Islet of Langerhans (tissue), 1 donor: ENCODE measurements at regions not wholly inside any gene's neighbourhood (a gene's known extent, or its start where the extent isn't known, plus 50 kb on each side); places are given as distances from the start of the nearest gene placed in this dataset.

Experiments
- FAIRE-seq: peaks from one replicate; lab custom pipeline; 2011; peaks lifted over from hg19 to GRCh38; lab: Jason Lieb, UNC

DNA sequence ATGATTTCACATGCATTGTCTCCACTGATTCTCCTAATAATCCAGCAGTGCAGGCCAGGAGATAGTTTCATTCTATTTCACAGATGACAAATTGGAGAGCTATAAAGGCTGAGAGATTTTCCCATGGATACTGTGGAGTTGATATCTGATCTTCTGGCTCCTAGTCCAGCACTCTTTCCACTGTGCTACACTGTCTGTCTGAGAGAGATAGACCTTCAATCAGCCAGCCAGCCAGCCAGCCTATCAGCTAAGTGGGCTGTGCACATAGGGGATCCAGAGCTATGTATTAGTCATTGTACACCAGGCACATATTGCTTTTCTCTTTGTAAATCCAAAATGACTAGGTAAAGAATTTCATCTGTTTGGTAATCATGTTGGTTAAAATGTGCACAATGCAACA lies 91.8 kb upstream of the ATP2B1 start:
- FAIRE-seq: no peak

GRCh38 chr12:89799316-89799715 lies 90.7 kb upstream of the ATP2B1 start:
- no peak for FAIRE-seq

DNA sequence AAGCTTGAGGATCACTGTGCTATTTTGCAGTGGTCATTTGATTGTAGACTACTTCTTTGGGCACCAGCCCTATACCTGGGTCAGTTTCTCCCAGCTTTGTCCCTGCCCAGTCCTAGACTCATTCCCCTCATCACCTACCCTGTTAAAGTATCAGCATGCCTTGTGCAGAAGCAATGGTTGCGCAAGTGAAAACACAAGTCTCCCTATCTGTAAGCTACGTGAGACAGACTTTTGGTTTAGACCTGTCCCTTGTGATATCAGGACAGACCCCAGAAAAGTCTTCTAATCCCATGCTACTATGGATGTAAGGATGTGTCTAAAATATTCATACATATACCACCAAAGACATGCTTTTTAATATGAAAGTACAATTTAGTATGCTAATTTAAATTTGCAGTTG lies 88.8 kb upstream of the ATP2B1 start:
- no peak for FAIRE-seq

- no peak for FAIRE-seq
Measured at GRCh38 chr12:89796798-89797382, 88.3 kb upstream of the ATP2B1 start.

GRCh38 chr12:89793946-89794345 lies 85.3 kb upstream of the ATP2B1 start:
- FAIRE-seq: no peak

- no peak for FAIRE-seq
Measured at GRCh38 chr12:89791286-89791685, 82.6 kb upstream of the ATP2B1 start.

- FAIRE-seq: no peak
Measured at GRCh38 chr12:89789862-89790261, 81.2 kb upstream of the ATP2B1 start.

DNA sequence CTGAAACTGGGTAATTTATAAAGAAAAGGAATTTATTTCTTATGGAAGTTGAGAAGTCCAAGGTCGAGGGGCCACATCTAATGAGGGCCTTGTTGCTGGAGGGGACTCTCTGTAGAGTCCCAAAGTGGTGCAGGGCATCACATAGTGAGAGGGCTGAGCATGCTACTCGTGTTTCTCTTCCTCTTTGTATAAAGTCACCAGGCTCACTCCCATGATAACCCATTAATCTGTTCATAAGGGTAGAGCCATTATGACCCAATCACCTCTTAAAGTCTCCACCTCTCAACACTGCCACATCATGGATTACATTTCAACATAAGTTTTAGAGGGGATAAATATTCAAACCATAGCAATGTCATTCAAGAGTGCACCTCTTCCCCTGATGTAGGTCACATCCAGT lies 79.1 kb upstream of the ATP2B1 start:
- FAIRE-seq: no peak

DNA sequence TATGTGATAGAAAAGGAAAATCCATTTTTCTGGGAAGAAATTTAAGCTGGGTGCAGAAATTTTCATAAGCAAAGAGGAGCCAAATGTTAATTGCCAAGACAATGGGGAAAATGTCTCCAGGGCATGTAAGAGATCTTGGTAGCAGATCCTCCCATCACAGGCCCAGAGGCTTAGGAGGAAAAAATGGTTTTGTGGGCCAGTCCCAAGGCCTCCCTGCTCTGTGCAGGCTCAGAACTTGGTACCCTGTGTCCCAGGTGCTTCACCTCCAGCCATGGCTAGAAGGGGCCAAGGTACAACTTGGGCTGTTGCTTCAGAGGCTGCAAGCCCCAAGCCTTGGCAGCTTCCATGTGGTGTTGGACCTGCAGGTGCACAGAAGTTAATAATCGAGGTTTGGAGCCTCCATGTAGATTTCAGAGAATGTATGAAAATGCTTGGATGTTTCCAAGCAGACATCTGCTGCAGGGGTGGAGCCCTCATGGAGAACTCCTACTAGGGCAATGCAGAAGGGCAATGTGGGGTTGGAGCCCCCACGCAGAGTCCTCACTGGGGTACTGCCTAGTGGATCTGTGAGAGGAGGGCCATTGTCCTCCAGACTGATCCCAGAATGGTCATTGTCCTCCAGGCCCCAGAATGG lies 77.7 kb upstream of the ATP2B1 start:
- FAIRE-seq: no peak

GRCh38 chr12:89783359-89784060 lies 74.9 kb upstream of the ATP2B1 start:
- FAIRE-seq: no peak

DNA sequence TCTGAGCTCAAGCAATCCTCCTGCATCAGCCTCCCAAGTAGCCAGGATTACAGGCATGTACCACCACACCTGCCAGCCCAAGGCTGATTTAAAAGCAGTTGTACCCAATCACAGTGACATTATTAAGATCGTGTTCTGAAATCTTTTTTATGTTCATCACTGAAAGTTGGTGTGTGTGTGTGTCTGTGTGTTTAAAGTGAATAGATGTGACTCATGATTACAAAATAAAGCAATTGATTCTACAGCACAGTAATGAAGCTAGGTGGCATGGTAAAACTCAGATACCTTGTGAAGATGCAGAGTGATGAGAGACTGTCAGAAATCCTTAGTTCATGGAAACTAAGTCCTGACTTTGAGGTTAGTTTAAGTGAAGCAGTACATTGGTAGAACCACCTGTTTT lies 74.2 kb upstream of the ATP2B1 start:
- no peak for FAIRE-seq

- no peak for FAIRE-seq
Measured at GRCh38 chr12:89781946-89782550, 73.4 kb upstream of the ATP2B1 start.

- no peak for FAIRE-seq
Measured at GRCh38 chr12:89781156-89781555, 72.5 kb upstream of the ATP2B1 start.

- FAIRE-seq: no peak
Measured at GRCh38 chr12:89779090-89779489, 70.5 kb upstream of the ATP2B1 start.

DNA sequence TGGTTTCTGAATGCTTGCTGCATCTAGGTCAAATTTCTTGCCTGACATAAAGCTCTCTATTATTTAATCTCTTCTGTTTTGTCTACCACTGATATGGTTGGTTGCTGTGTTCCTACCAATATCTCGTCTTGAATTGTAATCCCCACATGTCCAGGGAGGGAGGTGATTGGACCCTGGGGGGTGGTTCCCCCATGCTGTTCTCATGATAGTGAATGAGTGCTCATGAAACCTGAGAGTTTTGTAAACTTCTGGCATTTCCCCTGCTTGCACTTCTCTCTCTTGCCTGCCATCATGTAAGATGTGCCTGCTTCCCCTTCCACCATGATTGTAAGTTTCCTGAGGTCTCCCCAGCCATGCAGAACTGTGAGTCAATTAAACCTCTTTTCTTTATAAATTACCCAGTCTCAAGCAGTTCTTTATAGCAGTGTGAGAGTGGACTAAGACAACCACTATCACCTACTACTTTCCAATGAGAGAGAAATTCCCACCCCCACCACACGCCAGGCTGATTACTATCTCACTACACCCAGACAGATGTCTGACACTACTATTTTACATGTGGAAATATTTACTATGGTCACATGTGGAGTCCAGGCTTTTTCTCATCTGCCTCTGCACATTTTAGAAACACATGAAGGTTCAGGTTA lies 69.2 kb upstream of the ATP2B1 start:
- no peak for FAIRE-seq

- no peak for FAIRE-seq
Measured at GRCh38 chr12:89775986-89776365, 67.3 kb upstream of the ATP2B1 start.

GRCh38 chr12:89775063-89775985 lies 66.7 kb upstream of the ATP2B1 start:
- FAIRE-seq: no peak

DNA sequence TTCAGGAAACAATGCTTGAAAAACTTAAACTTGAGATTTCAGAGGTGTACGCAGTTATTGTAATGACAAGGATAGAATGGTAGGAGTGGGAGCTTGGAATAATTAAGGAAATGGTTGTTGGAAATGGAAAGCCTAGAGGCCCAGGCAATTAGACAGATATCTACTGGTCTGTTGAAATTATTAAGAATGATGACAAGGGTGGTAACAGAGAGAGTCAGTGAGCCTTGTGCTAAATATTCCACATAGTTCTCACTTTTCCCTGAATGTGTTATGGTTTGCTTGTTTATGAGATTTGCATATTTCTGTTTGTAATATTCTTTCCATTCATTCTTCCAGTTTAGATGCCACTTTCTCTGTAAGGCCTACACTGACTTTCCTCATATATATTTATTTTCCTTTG lies 66.0 kb upstream of the ATP2B1 start:
- no peak for FAIRE-seq

GRCh38 chr12:89770391-89770790 lies 61.8 kb upstream of the ATP2B1 start:
- FAIRE-seq: no peak

- FAIRE-seq: no peak
Measured at GRCh38 chr12:89769483-89769818, 60.8 kb upstream of the ATP2B1 start.

DNA sequence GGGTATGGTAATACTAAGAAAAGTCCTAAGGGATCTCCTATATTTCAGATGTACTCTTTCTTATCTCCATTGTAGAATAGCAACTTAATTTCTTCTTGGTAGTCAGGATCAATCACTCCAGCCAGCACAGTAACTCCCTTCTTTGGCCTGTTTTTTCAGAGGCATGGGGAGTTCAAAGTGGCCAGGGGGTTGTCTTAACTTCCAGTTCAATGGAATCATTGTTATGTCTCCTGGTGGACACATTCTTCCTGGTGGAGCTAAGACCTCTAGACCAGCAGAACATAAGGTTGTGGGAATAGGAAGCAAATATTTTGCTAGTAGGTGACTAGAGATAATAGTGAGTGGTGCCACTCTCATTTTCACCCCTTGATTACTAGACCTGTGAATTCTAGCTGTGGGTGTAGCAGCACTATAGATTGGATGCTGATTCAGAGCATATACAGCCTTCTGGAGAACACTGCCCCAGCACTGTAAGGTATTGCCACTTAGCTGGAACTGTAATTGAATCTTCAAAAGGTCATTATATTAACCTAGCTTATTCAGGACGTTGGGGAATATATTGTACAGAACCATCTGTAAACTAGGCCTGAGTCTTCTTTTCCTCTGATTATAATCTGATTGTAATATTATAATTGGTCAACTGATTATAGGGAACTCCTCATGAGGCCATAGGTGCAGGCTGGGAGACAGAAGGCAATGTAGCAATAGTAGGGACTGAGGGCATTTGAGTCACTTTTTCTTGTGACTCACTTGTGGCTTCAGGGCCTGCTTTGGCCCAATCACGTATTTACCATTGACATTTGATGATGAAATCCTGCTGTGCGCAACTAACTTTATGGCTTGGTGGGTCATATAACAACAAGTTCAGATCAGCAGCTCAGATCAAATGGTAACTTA lies 60.2 kb upstream of the ATP2B1 start:
- no peak for FAIRE-seq
